ENCODE measurements at regions not wholly inside any gene's neighbourhood (a gene's known extent, or its start where the extent isn't known, plus 50 kb on each side); places are given as distances from the start of the nearest gene placed in this dataset.
A peak's percentile ranks its signal among the peaks of the same experiment; 100 is the strongest.

GRCh38 chr6:95847061-95847460 is 168.7 kb upstream of the FUT9 start:
- 72 to 77% methylated on average over 3 of the region's 3 CpGs for WGBS, 2 donors
- no peak for ATAC-seq (ENCODE audit: insufficient read depth, low FRiP score)

GRCh38 chr6:95848717-95849116 is 167.1 kb upstream of the FUT9 start:
- no peaks in the 10 kb centered on the region for H3K4me1 ChIP-seq (ENCODE audit: control insufficient read depth in 5 of 5, insufficient read depth in 5 of 5, low read length in 5 of 5)
- 53 to 68% methylated on average over 8 of the region's 8 CpGs for WGBS, 2 donors
- no peak for ATAC-seq (ENCODE audit: insufficient read depth, low FRiP score)
- no peaks in the 10 kb centered on the region for H3K36me3 ChIP-seq (ENCODE audit: control insufficient read depth in 4 of 4, insufficient read depth in 4 of 4, low read length in 4 of 4)
- H3K27ac ChIP-seq (ENCODE audit: low read depth in 1 of 2, low read length in 1 of 2) = no peak overlapping the region
- no peaks in the 10 kb centered on the region for H3K9me3 ChIP-seq (ENCODE audit: control insufficient read depth in 4 of 4, insufficient read depth in 3 of 4, low read length in 3 of 4)
- no peaks in the 10 kb centered on the region for H3K27me3 ChIP-seq (ENCODE audit: control insufficient read depth in 3 of 3, insufficient read depth in 3 of 3, low read length in 2 of 3)
- H3K4me3 ChIP-seq = no peak overlapping the region
- peak in 1 of 3 donors; percentile 7 for DNase-seq
- H3K9ac ChIP-seq (ENCODE audit: insufficient read depth in 1 of 2, low read length in 2 of 2) = no peak overlapping the region
- TF ChIP-seq CTCF (IDR thresholded peaks at IDR 0.05; ENCODE audit: control extremely low read depth, extremely low read depth) = no peak

More at GRCh38 chr6:95847061-95847460, 168.7 kb upstream of the FUT9 start:
- Histone ChIP-seq H3K27ac (ENCODE audit: low read depth in 1 of 2, low read length in 1 of 2) (no peak overlapping the region), H3K9me3 (ENCODE audit: control insufficient read depth in 4 of 4, insufficient read depth in 3 of 4, low read length in 3 of 4) (no peaks in the 10 kb centered on the region), H3K36me3 (ENCODE audit: control insufficient read depth in 4 of 4, insufficient read depth in 4 of 4, low read length in 4 of 4) (no peaks in the 10 kb centered on the region), H3K27me3 (ENCODE audit: control insufficient read depth in 3 of 3, insufficient read depth in 3 of 3, low read length in 2 of 3) (no peaks in the 10 kb centered on the region), H3K4me3 (no peak overlapping the region), H3K4me1 (ENCODE audit: control insufficient read depth in 5 of 5, insufficient read depth in 5 of 5, low read length in 5 of 5) (no peaks in the 10 kb centered on the region), H3K9ac (ENCODE audit: insufficient read depth in 1 of 2, low read length in 2 of 2) (no peak overlapping the region)
- TF ChIP-seq CTCF (IDR thresholded peaks at IDR 0.05; ENCODE audit: control extremely low read depth, extremely low read depth) = no peak
- DNase-seq = no peak

DNA sequence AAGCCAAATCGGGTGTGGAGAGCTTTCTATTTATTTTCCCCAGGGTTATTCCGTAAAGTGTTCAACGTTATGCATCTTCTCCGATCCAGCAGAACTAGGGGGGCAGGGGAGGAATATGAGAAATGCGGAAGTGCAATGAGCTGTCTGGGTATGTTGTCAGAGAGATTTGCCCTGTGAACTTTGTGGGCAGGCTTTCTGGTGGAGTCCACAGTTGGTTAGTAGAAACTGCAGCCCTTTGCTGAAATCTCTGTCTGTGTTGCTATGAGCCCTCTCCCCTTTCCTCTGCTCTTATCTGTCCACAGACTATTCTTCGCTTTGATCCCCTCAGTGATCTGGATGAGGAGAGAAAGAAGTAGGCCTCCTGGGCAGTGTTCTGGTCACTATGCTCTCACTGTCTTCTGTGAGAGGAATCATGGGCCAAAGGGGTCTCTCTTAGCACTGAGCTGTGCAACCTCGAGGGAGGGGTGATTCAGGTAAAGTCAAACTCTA is 158.9 kb upstream of the FUT9 start:
- H3K9ac ChIP-seq (ENCODE audit: insufficient read depth in 1 of 2, low read length in 2 of 2) = no peak overlapping the region
- no peaks in the 10 kb centered on the region for H3K4me1 ChIP-seq (ENCODE audit: control insufficient read depth in 5 of 5, insufficient read depth in 5 of 5, low read length in 5 of 5)
- WGBS, 2 donors = 79 to 83% methylated on average over 7 of the region's 7 CpGs
- no peak for DNase-seq
- no peak overlapping the region for H3K4me3 ChIP-seq
- peaks cover 0 to 6% (median 0%) of the 10 kb centered on the region in 4 donors for H3K9me3 ChIP-seq (ENCODE audit: control insufficient read depth in 4 of 4, insufficient read depth in 3 of 4, low read length in 3 of 4)
- H3K27ac ChIP-seq (ENCODE audit: low read depth in 1 of 2, low read length in 1 of 2) = no peak overlapping the region
- TF ChIP-seq CTCF (IDR thresholded peaks at IDR 0.05; ENCODE audit: control extremely low read depth, extremely low read depth) = no peak
- no peaks in the 10 kb centered on the region for H3K27me3 ChIP-seq (ENCODE audit: control insufficient read depth in 3 of 3, insufficient read depth in 3 of 3, low read length in 2 of 3)
- no peaks in the 10 kb centered on the region for H3K36me3 ChIP-seq (ENCODE audit: control insufficient read depth in 4 of 4, insufficient read depth in 4 of 4, low read length in 4 of 4)
- no peak for ATAC-seq (ENCODE audit: insufficient read depth, low FRiP score)

GRCh38 chr6:95865857-95866256 is 149.9 kb upstream of the FUT9 start:
- no peak overlapping the region for H3K9ac ChIP-seq (ENCODE audit: insufficient read depth in 1 of 2, low read length in 2 of 2)
- no peaks in the 10 kb centered on the region for H3K4me1 ChIP-seq (ENCODE audit: control insufficient read depth in 5 of 5, insufficient read depth in 5 of 5, low read length in 5 of 5)
- H3K4me3 ChIP-seq = no peak overlapping the region
- no peaks in the 10 kb centered on the region for H3K9me3 ChIP-seq (ENCODE audit: control insufficient read depth in 4 of 4, insufficient read depth in 3 of 4, low read length in 3 of 4)
- TF ChIP-seq CTCF (IDR thresholded peaks at IDR 0.05; ENCODE audit: control extremely low read depth, extremely low read depth) = no peak
- no peak for DNase-seq
- H3K27me3 ChIP-seq (ENCODE audit: control insufficient read depth in 3 of 3, insufficient read depth in 3 of 3, low read length in 2 of 3) = no peaks in the 10 kb centered on the region
- no peaks in the 10 kb centered on the region for H3K36me3 ChIP-seq (ENCODE audit: control insufficient read depth in 4 of 4, insufficient read depth in 4 of 4, low read length in 4 of 4)
- no peak overlapping the region for H3K27ac ChIP-seq (ENCODE audit: low read depth in 1 of 2, low read length in 1 of 2)
- no peak for ATAC-seq (ENCODE audit: insufficient read depth, low FRiP score)

All from lung (tissue), 11 donors.